ENCODE measurements at regions not wholly inside any gene's neighbourhood (a gene's known extent, or its start where the extent isn't known, plus 50 kb on each side); places are given as distances from the start of the nearest gene placed in this dataset.

- no peak overlapping the region for H3K4me3 ChIP-seq (ENCODE audit: low read depth, low read length, poor library complexity, severe bottlenecking)
- H3K4me1 ChIP-seq (ENCODE audit: insufficient read depth, low read length, poor library complexity, severe bottlenecking) = no peaks in the 10 kb centered on the region
- ChIA-PET CTCF (ENCODE audit: unreplicated experiment) (no interaction called here), POLR2A (no interaction called here)
- TF ChIP-seq EZH2phosphoT487 (IDR thresholded peaks at IDR 0.05; ENCODE audit: borderline replicate concordance, low read depth, low read length) = no peak
- TF ChIP-seq, protein P1, sequence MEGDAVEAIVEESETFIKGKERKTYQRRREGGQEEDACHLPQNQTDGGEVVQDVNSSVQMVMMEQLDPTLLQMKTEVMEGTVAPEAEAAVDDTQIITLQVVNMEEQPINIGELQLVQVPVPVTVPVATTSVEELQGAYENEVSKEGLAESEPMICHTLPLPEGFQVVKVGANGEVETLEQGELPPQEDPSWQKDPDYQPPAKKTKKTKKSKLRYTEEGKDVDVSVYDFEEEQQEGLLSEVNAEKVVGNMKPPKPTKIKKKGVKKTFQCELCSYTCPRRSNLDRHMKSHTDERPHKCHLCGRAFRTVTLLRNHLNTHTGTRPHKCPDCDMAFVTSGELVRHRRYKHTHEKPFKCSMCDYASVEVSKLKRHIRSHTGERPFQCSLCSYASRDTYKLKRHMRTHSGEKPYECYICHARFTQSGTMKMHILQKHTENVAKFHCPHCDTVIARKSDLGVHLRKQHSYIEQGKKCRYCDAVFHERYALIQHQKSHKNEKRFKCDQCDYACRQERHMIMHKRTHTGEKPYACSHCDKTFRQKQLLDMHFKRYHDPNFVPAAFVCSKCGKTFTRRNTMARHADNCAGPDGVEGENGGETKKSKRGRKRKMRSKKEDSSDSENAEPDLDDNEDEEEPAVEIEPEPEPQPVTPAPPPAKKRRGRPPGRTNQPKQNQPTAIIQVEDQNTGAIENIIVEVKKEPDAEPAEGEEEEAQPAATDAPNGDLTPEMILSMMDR (conservative IDR thresholded peaks at IDR 0.05; ENCODE audit: low read length) = no peak
- H3K27ac ChIP-seq (ENCODE audit: low read depth, low read length, poor library complexity, severe bottlenecking) = no peak overlapping the region
- H3K79me2 ChIP-seq (ENCODE audit: insufficient read depth, low read depth, low read length) = no peaks in the 10 kb centered on the region
- H3K9me2 ChIP-seq (ENCODE audit: insufficient read depth, low read length) = no peaks in the 10 kb centered on the region
- no peaks in the 10 kb centered on the region for H3K36me3 ChIP-seq (ENCODE audit: insufficient read depth, low read length)
- no peaks in the 10 kb centered on the region for H3K9me3 ChIP-seq (ENCODE audit: low read length)
- no peak for DNase-seq (ENCODE audit: low spot score)
- no TSS peak for BruUV-seq (replicated peaks)
- H4K20me1 ChIP-seq (ENCODE audit: insufficient read depth, low read length) = no peaks in the 10 kb centered on the region
- no peak overlapping the region for H3K4me2 ChIP-seq (ENCODE audit: low read length)
- H2AFZ ChIP-seq (ENCODE audit: low read length) = no peak overlapping the region
- intact Hi-C loops (cut with micrococcal nuclease; ENCODE audit: unreplicated experiment) = no loop called here
Observed at GRCh38 chr20:52447225-52447551, 255.6 kb upstream of the ZFP64 start.

- CTCF ChIA-PET (ENCODE audit: unreplicated experiment) = no interaction called here
- POLR2A ChIA-PET = no interaction called here
Observed at GRCh38 chr20:52446421-52447224, 255.0 kb upstream of the ZFP64 start.

DNA sequence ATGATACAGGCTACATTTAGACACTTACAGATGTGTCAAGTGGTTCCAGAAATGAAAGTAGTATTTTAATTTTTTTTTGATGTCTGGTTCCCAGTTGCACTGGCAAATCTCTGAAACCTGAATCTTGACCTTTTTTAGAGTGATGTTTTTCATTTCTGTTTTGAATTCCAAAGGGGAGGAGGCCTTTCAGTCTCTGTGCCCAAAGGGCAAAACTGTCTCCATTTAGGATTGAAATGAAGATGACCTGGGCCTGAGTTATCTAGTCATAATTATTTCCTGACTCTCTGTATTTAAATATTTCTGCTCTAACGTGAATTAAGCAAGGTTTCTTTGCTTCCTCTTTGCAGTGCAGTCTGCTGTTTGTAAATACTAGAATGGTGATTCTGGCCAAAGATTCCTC lies 252.9 kb upstream of the ZFP64 start:
- BruUV-seq (replicated peaks) = no TSS peak

More at GRCh38 chr20:52446421-52447224, 255.0 kb upstream of the ZFP64 start:
- Histone ChIP-seq H3K9me2 (ENCODE audit: insufficient read depth, low read length) (no peaks in the 10 kb centered on the region), H3K9me3 (ENCODE audit: low read length) (no peaks in the 10 kb centered on the region), H3K4me2 (ENCODE audit: low read length) (no peak overlapping the region), H3K36me3 (ENCODE audit: insufficient read depth, low read length) (no peaks in the 10 kb centered on the region), H3K79me2 (ENCODE audit: insufficient read depth, low read depth, low read length) (no peaks in the 10 kb centered on the region), H3K4me3 (ENCODE audit: low read depth, low read length, poor library complexity, severe bottlenecking) (no peak overlapping the region), H3K4me1 (ENCODE audit: insufficient read depth, low read length, poor library complexity, severe bottlenecking) (no peaks in the 10 kb centered on the region), H3K27ac (ENCODE audit: low read depth, low read length, poor library complexity, severe bottlenecking) (no peak overlapping the region), H2AFZ (ENCODE audit: low read length) (no peak overlapping the region), H4K20me1 (ENCODE audit: insufficient read depth, low read length) (no peaks in the 10 kb centered on the region)
- no TSS peak for BruUV-seq (replicated peaks)
- TF ChIP-seq EZH2phosphoT487 (IDR thresholded peaks at IDR 0.05; ENCODE audit: borderline replicate concordance, low read depth, low read length) = no peak
- TF ChIP-seq, protein P1 (conservative IDR thresholded peaks at IDR 0.05; ENCODE audit: low read length) = no peak
- no peak for DNase-seq (ENCODE audit: low spot score)
- intact Hi-C loops (cut with micrococcal nuclease; ENCODE audit: unreplicated experiment) = no loop called here

More for the DNA sequence above, 252.9 kb upstream of the ZFP64 start:
- Histone ChIP-seq H3K27ac (ENCODE audit: low read depth, low read length, poor library complexity, severe bottlenecking) (no peak overlapping the region), H3K9me3 (ENCODE audit: low read length) (no peaks in the 10 kb centered on the region), H2AFZ (ENCODE audit: low read length) (no peak overlapping the region), H3K4me1 (ENCODE audit: insufficient read depth, low read length, poor library complexity, severe bottlenecking) (no peaks in the 10 kb centered on the region), H3K36me3 (ENCODE audit: insufficient read depth, low read length) (no peaks in the 10 kb centered on the region), H3K4me3 (ENCODE audit: low read depth, low read length, poor library complexity, severe bottlenecking) (no peak overlapping the region), H3K4me2 (ENCODE audit: low read length) (no peak overlapping the region), H3K79me2 (ENCODE audit: insufficient read depth, low read depth, low read length) (no peaks in the 10 kb centered on the region), H4K20me1 (ENCODE audit: insufficient read depth, low read length) (no peaks in the 10 kb centered on the region), H3K9me2 (ENCODE audit: insufficient read depth, low read length) (no peaks in the 10 kb centered on the region)
- ChIA-PET CTCF (ENCODE audit: unreplicated experiment) (no interaction called here), POLR2A (no interaction called here)
- no peak for TF ChIP-seq EZH2phosphoT487 (IDR thresholded peaks at IDR 0.05; ENCODE audit: borderline replicate concordance, low read depth, low read length)
- TF ChIP-seq, protein P1 (conservative IDR thresholded peaks at IDR 0.05; ENCODE audit: low read length) = no peak
- intact Hi-C loops (cut with micrococcal nuclease; ENCODE audit: unreplicated experiment) = no loop called here
- DNase-seq (ENCODE audit: low spot score) = no peak
